ENCODE measurements at regions not wholly inside any gene's neighbourhood (a gene's known extent, or its start where the extent isn't known, plus 50 kb on each side); places are given as distances from the start of the nearest gene placed in this dataset.
"Not testable (repeated sequence)": the region's sequence is repeated elsewhere in the genome, so short reads cannot be mapped to it uniquely, and the experiment has no call there.

- TF ChIP-seq CTCF (IDR thresholded peaks at IDR 0.05), result no peak
- TF ChIP-seq POLR2A (IDR thresholded peaks at IDR 0.05), result no peak
- H3K9me3 ChIP-seq, result no peaks in the 10 kb centered on the region
- H3K4me1 ChIP-seq, result no peaks in the 10 kb centered on the region
- 58 to 75% methylated on average over 1 of the region's 1 CpG for WGBS, 2 donors
- intact Hi-C loops (cut with DNase I; ENCODE audit: low total_unique reads), result no loop called here
- H3K4me3 ChIP-seq, result no peak overlapping the region
- no peaks in the 10 kb centered on the region for H3K27me3 ChIP-seq
- H3K27ac ChIP-seq, result no peak overlapping the region
- H3K36me3 ChIP-seq (ENCODE audit: low read depth, missing control alignments), result no peaks in the 10 kb centered on the region
- no peak for DNase-seq
These were observed 223.2 kb upstream of the ACO1 start for GRCh38 chr9:32161209-32161608.

GRCh38 chr9:32161720-32162119 lies 222.7 kb upstream of the ACO1 start:
- TF ChIP-seq CTCF (IDR thresholded peaks at IDR 0.05), result no peak
- TF ChIP-seq POLR2A (IDR thresholded peaks at IDR 0.05), result no peak
- Histone ChIP-seq H3K27ac (no peak overlapping the region), H3K36me3 (ENCODE audit: low read depth, missing control alignments) (no peaks in the 10 kb centered on the region), H3K4me3 (no peak overlapping the region), H3K27me3 (no peaks in the 10 kb centered on the region), H3K9me3 (no peaks in the 10 kb centered on the region), H3K4me1 (no peaks in the 10 kb centered on the region)
- DNase-seq, result no peak
- WGBS, 2 donors, result 21 to 33% methylated on average over 2 of the region's 2 CpGs
- intact Hi-C loops (cut with DNase I; ENCODE audit: low total_unique reads), result no loop called here

GRCh38 chr9:32166316-32166715 lies 218.1 kb upstream of the ACO1 start:
- not testable (repeated sequence) for H3K27ac ChIP-seq

GRCh38 chr9:32171339-32171738 lies 213.1 kb upstream of the ACO1 start:
- WGBS, 2 donors, result 38 to 54% methylated on average over 3 of the region's 3 CpGs
- TF ChIP-seq POLR2A (IDR thresholded peaks at IDR 0.05) (no peak), CTCF (IDR thresholded peaks at IDR 0.05) (no peak)
- peak overlapping the region; percentile 24 to 28 for H3K27ac ChIP-seq
- no peaks in the 10 kb centered on the region for H3K36me3 ChIP-seq (ENCODE audit: low read depth, missing control alignments)
- intact Hi-C loops (cut with DNase I; ENCODE audit: low total_unique reads), result no loop called here
- H3K4me3 ChIP-seq, result no peak overlapping the region
- H3K4me1 ChIP-seq, result peaks cover 10% of the 10 kb centered on the region
- H3K27me3 ChIP-seq, result no peaks in the 10 kb centered on the region
- no peaks in the 10 kb centered on the region for H3K9me3 ChIP-seq
- DNase-seq, result no peak

More at GRCh38 chr9:32166316-32166715, 218.1 kb upstream of the ACO1 start:
- H3K36me3 ChIP-seq (ENCODE audit: low read depth, missing control alignments); H3K4me3 ChIP-seq; DNase-seq; H3K9me3 ChIP-seq; H3K4me1 ChIP-seq; intact Hi-C loops (cut with DNase I; ENCODE audit: low total_unique reads); H3K27me3 ChIP-seq: not testable (repeated sequence)
- 83 to 95% methylated on average over 8 of the region's 8 CpGs for WGBS, 2 donors

GRCh38 chr9:32172256-32172655 lies 212.2 kb upstream of the ACO1 start:
- no peak overlapping the region for H3K4me3 ChIP-seq
- H3K27me3 ChIP-seq, result no peaks in the 10 kb centered on the region
- peaks cover 10% of the 10 kb centered on the region for H3K4me1 ChIP-seq
- TF ChIP-seq CTCF (IDR thresholded peaks at IDR 0.05) (no peak), POLR2A (IDR thresholded peaks at IDR 0.05) (no peak)
- H3K27ac ChIP-seq, result peak overlapping the region in 1 of 2 donors; percentile 24
- no peak for DNase-seq
- no peaks in the 10 kb centered on the region for H3K36me3 ChIP-seq (ENCODE audit: low read depth, missing control alignments)
- intact Hi-C loops (cut with DNase I; ENCODE audit: low total_unique reads), result no loop called here
- no peaks in the 10 kb centered on the region for H3K9me3 ChIP-seq

Measured in testis (tissue), 2 donors.